ENCODE measurements at regions not wholly inside any gene's neighbourhood (a gene's known extent, or its start where the extent isn't known, plus 50 kb on each side); places are given as distances from the start of the nearest gene placed in this dataset.
"Not testable (repeated sequence)": the region's sequence is repeated elsewhere in the genome, so short reads cannot be mapped to it uniquely, and the experiment has no call there.

DNA sequence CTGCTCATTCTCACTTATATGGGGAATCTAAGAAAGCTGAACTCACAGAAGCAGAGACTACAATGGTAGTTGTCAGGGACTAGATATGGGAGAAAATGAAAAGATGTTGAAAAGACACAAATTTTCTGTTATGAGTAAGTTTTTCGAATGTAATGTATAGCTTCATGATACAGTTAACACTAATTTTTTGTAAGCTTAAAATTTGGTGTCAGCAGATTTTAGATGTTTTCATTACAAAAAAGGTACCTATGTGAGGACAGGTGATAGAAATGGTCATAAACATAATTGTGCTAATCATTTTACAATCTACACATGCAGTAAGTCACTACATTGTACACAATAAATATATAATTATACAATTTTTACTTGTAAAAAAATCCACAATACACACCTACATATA lies 286.6 kb downstream of the ZNF33B start:
- no peak overlapping the region for H3K27ac ChIP-seq
- no peak for TF ChIP-seq ZFX (IDR thresholded peaks at IDR 0.05)
- TF ChIP-seq, protein P1, sequence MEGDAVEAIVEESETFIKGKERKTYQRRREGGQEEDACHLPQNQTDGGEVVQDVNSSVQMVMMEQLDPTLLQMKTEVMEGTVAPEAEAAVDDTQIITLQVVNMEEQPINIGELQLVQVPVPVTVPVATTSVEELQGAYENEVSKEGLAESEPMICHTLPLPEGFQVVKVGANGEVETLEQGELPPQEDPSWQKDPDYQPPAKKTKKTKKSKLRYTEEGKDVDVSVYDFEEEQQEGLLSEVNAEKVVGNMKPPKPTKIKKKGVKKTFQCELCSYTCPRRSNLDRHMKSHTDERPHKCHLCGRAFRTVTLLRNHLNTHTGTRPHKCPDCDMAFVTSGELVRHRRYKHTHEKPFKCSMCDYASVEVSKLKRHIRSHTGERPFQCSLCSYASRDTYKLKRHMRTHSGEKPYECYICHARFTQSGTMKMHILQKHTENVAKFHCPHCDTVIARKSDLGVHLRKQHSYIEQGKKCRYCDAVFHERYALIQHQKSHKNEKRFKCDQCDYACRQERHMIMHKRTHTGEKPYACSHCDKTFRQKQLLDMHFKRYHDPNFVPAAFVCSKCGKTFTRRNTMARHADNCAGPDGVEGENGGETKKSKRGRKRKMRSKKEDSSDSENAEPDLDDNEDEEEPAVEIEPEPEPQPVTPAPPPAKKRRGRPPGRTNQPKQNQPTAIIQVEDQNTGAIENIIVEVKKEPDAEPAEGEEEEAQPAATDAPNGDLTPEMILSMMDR (conservative IDR thresholded peaks at IDR 0.05) = no peak

DNA sequence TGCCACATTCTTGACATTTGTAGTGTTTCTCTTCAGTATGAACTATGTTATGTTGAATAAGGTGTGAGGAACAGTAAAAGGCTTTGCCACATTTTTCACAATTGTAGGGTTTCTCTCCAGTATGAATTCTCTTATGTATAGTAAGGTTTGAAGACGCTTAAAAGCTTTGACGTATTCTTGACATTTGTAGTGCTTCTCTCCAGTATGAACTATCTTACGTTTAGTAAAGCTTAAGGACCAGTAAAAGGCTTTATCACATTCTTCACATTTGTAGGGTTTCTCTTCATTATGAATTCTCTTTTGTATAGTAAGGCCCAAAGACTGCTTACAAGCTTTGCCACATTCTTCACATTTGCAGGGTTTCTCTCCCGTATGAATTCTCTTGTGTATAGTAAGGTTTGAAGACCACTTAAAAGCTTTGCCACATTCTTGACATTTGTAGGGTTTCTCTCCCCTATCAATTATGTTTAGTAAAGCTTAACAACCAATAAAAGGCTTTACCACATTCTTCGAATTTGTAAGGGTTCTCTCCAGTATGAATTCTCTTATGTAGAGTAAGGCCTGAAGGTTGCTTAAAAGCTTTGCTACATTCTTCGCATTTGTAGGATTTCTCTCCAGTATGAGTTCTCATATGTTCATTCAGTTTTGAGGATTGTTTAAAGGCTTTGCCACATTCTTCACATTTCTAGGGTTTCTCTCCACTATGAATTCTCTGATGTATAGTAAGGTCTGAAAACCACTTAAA lies 301.6 kb downstream of the ZNF33B start:
- H3K27ac ChIP-seq = not testable (repeated sequence)

DNA sequence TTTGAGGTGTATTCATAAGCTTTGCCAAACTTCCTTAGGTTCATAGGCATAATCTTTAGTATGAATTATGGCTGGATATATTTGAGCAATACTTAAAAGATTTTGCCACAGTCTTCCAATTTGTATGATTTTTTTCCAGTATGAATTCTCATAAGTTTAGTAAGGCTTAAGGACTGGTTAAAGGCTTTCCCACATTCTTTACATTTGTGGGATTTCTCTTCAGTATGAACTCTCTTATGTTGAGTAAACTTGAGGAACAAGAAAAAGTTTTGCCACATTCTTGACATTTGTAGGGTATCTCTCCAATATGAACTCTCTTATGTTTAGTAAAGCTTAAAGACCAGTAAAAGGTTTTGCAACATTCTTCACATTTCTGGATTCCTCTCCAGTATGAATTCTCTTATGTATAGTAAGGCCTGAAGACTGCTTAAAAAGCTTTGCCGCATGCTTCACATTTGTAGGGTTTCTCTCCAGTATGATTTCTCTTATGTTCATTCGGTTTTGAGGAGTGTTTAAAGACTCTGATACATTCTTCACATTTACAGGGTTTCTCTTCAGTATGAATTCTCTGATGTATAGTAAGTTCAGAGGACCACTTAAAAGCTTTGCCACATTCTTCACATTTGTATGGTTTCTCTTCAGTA lies 302.6 kb downstream of the ZNF33B start:
- H3K27ac ChIP-seq = not testable (repeated sequence)

DNA sequence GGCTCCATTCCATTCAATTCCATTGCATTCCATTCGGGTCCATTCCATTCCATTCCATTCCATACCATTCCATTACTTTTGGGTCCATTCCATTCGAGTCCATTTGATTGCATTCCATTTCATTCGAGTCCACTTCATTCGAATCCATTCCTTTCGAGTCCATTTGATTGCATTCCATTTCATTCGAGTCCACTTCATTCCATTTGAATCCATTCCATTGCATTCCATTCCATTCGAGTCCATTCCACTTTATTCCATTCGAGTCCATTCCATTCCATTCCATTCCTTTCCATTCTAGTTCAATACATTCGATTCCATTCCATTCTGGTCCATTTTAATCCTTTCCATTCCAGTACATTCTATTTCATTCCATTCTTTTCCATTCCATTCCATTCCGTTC lies 334.0 kb downstream of the ZNF33B start:
- H3K27ac ChIP-seq = no peak overlapping the region
- TF ChIP-seq ZFX (IDR thresholded peaks at IDR 0.05) = no peak
- TF ChIP-seq, protein P1 (conservative IDR thresholded peaks at IDR 0.05) = no peak

DNA sequence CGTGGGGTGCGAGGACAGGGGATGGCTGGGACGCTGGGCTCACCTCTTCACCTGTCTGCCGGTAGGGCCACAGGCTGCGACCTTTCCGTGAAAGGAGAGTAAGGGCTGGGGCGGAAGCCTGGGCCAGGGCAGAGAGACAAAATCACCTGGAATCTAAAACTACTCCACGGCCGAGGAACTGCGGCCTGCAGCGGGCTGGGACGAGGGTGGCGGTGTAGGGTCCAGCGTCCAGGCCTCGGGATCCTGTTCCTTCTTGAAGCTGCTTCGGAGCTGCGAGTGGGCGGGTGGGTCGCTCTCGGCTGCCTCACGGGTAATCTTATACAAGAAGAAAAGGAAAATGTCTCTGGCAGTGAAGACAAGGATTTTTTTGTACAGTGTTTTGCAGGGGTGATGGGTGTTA lies 356.5 kb downstream of the ZNF33B start:
- H3K27ac ChIP-seq = not testable (repeated sequence)

DNA sequence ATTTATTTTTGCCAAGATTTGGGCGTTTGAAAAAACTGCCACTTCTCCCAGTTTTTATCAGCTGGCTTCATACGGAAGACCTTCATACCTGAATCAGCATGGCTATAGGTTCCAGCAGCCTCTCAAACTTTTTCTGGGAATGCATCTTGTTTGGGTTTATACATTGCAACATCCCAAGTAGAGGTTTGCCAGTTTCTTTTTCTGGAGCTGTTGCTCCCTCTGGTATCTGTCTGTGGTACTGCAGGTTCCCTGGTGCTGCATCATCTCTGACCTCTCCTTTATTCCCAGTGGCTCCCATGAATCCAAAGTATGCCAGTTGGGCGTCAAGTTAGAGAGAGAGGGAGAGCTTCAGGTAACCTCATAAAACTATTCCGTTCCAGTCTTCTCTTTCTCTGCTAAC lies 368.6 kb downstream of the ZNF33B start:
- TF ChIP-seq, protein P1 (conservative IDR thresholded peaks at IDR 0.05) = peak; percentile 52
- not testable (repeated sequence) for H3K27ac ChIP-seq

DNA sequence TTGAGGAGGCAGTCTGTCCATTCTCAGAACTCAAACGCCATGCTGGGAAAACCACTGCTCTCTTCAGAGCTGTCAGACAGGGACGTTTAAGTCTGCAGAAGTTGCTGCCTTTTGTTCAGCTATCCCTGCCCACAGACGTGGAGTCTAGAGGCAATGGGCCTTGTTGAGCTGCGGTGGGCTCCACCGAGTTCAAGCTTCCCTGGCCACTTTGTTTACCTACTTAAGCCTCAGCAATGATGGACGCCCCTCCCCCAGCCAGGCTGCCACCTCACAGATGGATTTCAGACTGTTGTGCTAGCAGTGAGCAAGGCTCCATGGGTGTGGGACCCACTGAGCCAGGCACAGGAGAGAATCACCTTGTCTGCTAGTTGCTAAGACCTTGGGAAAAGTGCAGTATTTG lies 375.1 kb downstream of the ZNF33B start:
- H3K27ac ChIP-seq = not testable (repeated sequence)

DNA sequence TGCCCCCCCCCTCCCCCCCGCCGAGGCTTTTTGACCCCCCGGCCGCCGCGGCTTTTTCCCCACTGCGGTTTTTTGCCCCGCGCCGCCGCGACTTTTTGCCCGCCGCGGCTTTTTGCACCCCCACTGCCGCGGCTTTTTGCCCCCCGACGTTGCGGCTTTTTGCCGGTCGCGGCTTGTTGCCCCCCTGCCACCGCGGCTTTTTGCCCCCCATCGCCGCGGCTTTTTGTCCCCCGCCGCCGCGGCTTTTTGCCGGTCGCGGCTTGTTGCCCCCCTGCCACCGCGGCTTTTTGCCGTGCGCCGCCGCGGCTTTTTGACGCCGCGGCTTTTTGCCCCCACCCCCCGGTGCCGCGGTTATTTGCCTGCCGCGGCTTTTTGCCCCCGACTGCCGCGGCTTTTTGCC lies 395.4 kb downstream of the ZNF33B start:
- not testable (repeated sequence) for H3K27ac ChIP-seq

DNA sequence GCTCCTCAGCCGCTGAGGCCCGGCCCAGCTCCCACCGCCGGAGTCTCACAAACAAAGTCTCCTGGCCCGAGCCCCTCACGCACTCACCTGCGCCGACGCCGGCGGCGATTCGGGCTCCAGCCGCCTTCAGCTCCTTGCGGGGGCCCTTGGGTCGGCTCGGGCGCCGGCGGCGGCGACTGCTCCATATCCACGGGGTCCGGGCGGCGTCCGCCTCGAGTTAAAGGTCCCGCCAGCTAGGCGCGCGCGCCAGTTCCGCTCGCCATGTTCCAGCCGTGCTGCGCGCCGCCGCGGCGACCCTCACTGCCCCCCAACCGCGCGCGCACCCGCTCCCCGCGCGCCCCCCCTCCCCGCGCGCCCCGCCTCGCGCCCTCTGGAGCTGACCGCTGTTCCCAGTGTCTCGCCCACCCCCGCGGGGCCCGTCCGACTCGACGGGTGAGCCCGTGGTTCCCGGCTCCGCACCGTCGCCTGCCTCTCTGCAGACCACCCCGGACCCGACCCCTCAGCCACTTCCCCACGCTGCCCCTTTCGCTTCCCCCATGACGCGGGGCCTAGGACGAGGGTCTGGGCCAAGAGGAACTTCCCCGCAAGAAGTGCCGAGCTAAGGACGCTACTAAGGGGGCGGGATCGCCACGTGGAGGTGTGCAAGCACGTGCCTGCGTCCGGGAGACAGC lies 396.1 kb downstream of the ZNF33B start:
- TF ChIP-seq ZFX (IDR thresholded peaks at IDR 0.05) = no peak
- TF ChIP-seq, protein P1 (conservative IDR thresholded peaks at IDR 0.05) = no peak

DNA sequence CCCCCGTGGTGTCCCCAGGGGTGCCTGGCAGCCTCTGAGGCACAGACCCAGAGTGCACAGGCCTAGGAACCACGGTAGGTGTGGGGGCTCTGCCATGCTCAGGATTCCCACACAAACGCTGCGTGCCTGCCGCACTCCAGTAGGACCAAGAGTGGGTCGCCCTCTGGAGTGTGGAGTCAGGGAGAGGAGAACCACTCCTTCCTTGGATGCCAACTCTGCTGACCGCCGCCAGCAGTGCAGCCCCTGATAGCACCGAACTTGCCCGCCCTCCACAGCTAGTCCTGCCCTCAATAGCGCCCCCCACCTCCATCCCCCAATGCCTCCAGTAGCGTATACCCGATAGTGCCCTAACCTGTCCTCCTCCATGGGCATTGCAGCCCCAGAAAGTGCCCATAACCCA lies 402.0 kb downstream of the ZNF33B start:
- not testable (repeated sequence) for H3K27ac ChIP-seq

More for the DNA sequence above, 396.1 kb downstream of the ZNF33B start:
- no peak overlapping the region for H3K27ac ChIP-seq

DNA sequence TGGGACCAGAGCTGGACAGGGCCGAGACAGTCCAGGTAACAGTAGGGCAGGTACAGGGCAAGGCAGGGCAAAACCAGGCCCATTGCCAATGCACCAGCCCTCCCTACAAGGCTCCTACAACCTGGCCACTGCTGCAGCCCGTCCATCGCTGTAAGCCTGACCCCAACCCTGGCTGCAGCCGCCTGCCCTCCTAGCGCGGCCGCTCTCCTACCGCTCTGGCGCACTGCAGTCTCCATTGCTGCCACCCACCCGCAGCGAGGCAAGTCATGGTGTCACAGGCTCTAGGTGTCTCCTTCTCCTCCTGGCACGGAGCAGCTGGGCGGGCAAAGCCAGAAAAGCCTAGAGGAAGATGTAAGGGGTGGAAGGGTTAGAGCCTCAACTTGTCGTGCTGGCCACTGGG lies 402.6 kb downstream of the ZNF33B start:
- H3K27ac ChIP-seq = not testable (repeated sequence)

DNA sequence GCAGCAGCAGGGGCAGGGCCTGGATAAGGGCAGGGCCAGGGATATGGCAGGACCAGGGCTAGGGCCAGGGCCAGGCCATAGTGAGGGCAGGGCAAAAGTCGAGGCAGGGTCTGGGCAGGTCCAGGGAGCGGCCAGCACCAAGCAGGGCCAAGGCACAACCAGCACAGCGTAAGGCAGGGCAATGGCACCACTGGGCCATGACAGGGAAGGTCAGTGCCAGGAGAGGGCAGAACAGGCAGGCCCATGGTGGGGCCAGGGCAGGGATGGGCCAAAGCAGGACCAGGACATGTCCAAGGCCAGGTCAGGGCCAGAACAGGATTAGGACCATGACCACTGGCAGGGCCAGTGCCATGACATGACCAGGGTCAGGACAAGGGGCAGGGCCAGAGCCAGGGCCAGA lies 403.1 kb downstream of the ZNF33B start:
- not testable (repeated sequence) for H3K27ac ChIP-seq

DNA sequence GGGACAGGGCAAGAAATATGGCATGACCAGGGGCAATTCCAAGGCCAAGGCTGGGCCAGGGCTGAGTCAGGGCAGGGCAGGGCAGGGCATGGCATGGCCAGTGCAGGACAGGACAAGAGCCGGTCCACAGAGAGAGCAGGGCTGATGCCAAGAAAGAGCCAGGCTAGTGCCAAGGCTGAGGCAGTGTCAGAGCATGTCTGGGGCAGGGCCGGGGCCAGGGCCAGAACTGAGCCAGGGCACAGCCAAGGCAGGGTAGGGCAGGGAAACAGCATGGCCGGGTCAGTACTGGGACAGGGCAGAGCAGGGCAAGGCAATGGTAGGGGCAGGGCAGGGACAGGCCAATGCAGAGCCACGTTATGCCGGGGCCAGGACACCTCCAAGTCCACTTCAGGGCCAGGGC lies 403.9 kb downstream of the ZNF33B start:
- not testable (repeated sequence) for H3K27ac ChIP-seq

DNA sequence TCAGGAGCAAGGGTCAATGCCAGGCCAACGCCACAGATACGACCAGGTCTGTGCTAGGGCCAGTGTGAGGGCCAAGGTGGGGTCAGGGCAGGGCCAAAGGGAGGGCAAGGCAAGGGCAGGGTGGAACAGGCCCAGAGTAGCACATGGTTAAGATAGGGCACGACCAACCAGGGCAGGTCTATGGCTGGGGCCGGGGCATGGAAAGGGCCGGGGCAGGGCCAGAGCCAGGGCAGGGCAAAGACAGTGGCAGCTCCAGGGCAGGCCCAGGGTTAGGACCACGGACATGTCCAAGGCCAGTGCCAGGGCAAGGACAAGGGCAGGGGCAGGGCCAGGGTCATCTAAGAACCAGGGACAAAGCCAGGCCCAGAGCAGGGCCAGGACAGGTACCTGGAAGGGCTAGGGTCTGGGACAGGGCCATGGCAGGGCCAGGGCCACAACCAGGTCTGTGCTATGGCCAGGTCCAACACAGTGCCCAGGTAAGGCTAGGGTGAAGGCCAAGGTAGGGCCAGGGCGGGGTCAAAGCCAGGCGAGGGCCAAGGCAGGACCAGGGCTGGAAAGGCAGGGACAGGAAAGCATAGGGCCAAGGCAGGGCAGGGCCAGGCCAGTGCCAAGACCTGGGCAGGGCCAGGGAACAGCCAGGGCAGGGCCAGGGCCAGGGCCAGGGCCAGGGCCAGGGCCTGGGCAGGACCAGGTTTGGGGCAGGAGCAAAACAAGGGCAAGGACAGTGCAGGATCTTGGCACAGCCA lies 404.7 kb downstream of the ZNF33B start:
- H3K27ac ChIP-seq = not testable (repeated sequence)

DNA sequence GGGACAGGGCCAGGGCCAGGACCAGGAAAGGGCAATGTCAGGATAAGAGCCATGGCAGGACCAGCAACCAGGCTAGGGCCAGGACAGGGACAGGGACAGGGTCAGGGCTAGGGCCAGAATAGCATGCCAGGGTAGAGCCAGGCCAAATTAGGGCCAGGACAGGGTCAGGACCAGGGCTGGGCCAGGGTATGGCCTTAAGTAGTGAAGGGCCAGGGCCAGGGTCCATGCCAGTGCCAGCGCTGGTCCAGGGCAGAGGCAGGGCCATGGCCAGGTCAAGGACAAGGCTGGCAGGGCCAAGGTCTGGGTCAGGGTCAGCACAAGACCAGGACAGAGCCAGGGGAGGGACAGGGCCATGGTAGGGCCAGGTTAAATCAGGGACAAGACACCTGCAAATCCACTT lies 405.4 kb downstream of the ZNF33B start:
- H3K27ac ChIP-seq = not testable (repeated sequence)

DNA sequence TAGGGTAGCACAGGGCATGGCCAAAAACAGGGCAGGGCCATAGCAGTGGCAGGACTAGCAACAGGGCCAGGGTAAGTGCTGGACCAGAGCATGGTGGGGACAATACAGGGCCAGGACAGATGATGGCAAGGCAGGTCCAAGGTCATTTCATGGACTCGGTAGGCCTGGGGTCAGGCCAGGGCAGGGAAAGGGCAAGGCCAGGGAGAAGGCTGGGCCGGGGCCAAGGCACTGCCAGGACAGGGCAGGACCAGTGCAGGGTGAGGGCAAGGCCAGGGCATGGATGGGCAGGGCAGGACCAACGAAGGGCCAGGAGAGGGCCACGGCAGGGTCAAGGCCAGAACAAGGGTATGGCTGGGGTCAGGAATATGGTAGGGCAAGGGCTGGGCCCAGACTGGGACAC lies 407.6 kb downstream of the ZNF33B start:
- H3K27ac ChIP-seq = not testable (repeated sequence)

Data from C4-2B (cell line).